H1 (cell line): ENCODE measurements at regions not wholly inside any gene's neighbourhood (a gene's known extent, or its start where the extent isn't known, plus 50 kb on each side); places are given as distances from the start of the nearest gene placed in this dataset.

Experiments
- CTCF ChIA-PET: fragments of 300-600 bp; sonication (Branson Sonifier 250); formaldehyde crosslinking; loops from one replicate; lab custom pipeline; 2021; ENCODE audit not compliant: partially characterized antibody; lab: Charles Lee
- POLR2A ChIA-PET: fragments of 300-600 bp; sonication (Branson Sonifier 250); formaldehyde crosslinking; loops from one replicate; lab custom pipeline; 2021; ENCODE audit warnings: inconsistent platforms; ENCODE audit not compliant: partially characterized antibody; lab: Charles Lee
- DNase-seq, 2 experiments: peaks; one replicate each; pipeline versions ENCODE4 v3.0.0 to v3.0.0-alpha.2; 2010 to 2022; ENCODE audit warnings: low spot score in 2 of 2, low read depth in 1 of 2, mixed read lengths in 1 of 2
- FAIRE-seq: peaks from 2 replicates; lab custom pipeline; 2011; peaks lifted over from hg19 to GRCh38; lab: Jason Lieb, UNC
- H2AFZ ChIP-seq: 2 replicates; pipeline ENCODE4 v1.8.1; 2012; ENCODE audit warnings: low read length, inconsistent platforms
- H2AK5ac ChIP-seq: 2 replicates; pipeline ENCODE4 v1.6.1; 2013; ENCODE audit warnings: low read depth, low read length
- H2BK120ac ChIP-seq: replicated peaks from 2 replicates; pipeline ENCODE3; 2013; ENCODE audit warnings: low read depth, low read length, inconsistent platforms
- H2BK12ac ChIP-seq: 2 replicates; pipeline ENCODE4 v1.6.1; 2013; ENCODE audit warnings: low read depth, low read length
- H2BK15ac ChIP-seq: 2 replicates; pipeline ENCODE4 v1.6.1; 2013; ENCODE audit warnings: low read length
- H2BK20ac ChIP-seq: 2 replicates; pipeline ENCODE4 v1.6.1; 2013; ENCODE audit warnings: low read length
- H2BK5ac ChIP-seq: 2 replicates; pipeline ENCODE4 v1.6.1; 2013; ENCODE audit warnings: low read depth, low read length
- H3K14ac ChIP-seq: 2 replicates; pipeline ENCODE4 v1.6.1; 2013; ENCODE audit warnings: inconsistent platforms; ENCODE audit not compliant: insufficient read length
- H3K18ac ChIP-seq: 2 replicates; pipeline ENCODE4 v1.6.1; 2013; ENCODE audit warnings: low read length; ENCODE audit errors: extremely low read depth
- H3K23ac ChIP-seq: 2 replicates; pipeline ENCODE4 v1.6.1; 2013; ENCODE audit warnings: inconsistent platforms; ENCODE audit not compliant: insufficient read length
- H3K23me2 ChIP-seq: 2 replicates; pipeline ENCODE4 v1.6.1; 2013; ENCODE audit warnings: low read depth, low read length
- H3K27ac ChIP-seq: 2 replicates; pipeline ENCODE4 v1.6.1; 2011; ENCODE audit warnings: low read depth, low read length, inconsistent platforms
- H3K27me3 ChIP-seq, 4 experiments: replicated peaks in 1 of 4; 1 replicate in 1 of 4; 2 replicates in 3 of 4; pipeline versions ENCODE4 v1.6.1 to v1.8.1; 2011 to 2013; ENCODE audit warnings: low read length in 3 of 4, mild to moderate bottlenecking in 3 of 4, inconsistent platforms in 2 of 4, mixed read lengths in 2 of 4, moderate library complexity in 1 of 4; ENCODE audit not compliant: control insufficient read depth in 3 of 4, insufficient read depth in 3 of 4; ENCODE audit errors: extremely low read depth in 1 of 4
- H3K36me3 ChIP-seq, 4 experiments: 2 replicates each; pipeline versions ENCODE4 v1.6.1 to v1.8.1; 2011 to 2013; ENCODE audit warnings: mild to moderate bottlenecking in 4 of 4, low read length in 3 of 4, moderate library complexity in 2 of 4, control low read depth in 1 of 4, inconsistent platforms in 1 of 4; ENCODE audit not compliant: insufficient read depth in 4 of 4, control insufficient read depth in 2 of 4
- H3K4ac ChIP-seq: replicated peaks from 2 replicates; pipeline ENCODE3; 2013; ENCODE audit warnings: low read length, low read depth, mixed read lengths, inconsistent platforms; ENCODE audit not compliant: insufficient read length
- H3K4me1 ChIP-seq, 4 experiments: replicated peaks in 1 of 4; 1 replicate in 1 of 4; 2 replicates in 3 of 4; pipeline versions ENCODE4 v1.6.1 to v1.8.1; 2011 to 2013; ENCODE audit warnings: low read length in 3 of 4, inconsistent platforms in 2 of 4, mixed read lengths in 1 of 4; ENCODE audit not compliant: insufficient read depth in 4 of 4, control insufficient read depth in 3 of 4
- H3K4me2 ChIP-seq, 2 experiments: 2 replicates each; pipeline versions ENCODE4 v1.6.1 to v1.8.1; 2011 to 2013; ENCODE audit warnings: low read depth in 2 of 2, low read length in 2 of 2, control low read depth in 1 of 2, inconsistent platforms in 1 of 2, mild to moderate bottlenecking in 1 of 2; ENCODE audit not compliant: insufficient read depth in 1 of 2
- H3K4me3 ChIP-seq, 4 experiments: fragments of 200-600, 300-600 bp in 1 of 4; sonication (generic), shearing (Covaris generic), sonication (Bioruptor Twin) in 1 of 4; 2 replicates each; pipeline versions ENCODE4 v1.5.1 to v1.8.1; 2011 to 2016; ENCODE audit warnings: low read length in 4 of 4, low read depth in 3 of 4, control low read depth in 2 of 4, inconsistent platforms in 2 of 4, mild to moderate bottlenecking in 2 of 4, mixed read lengths in 1 of 4, moderate library complexity in 1 of 4; ENCODE audit not compliant: insufficient read depth in 2 of 4; ENCODE audit errors: extremely low read depth in 1 of 4
- H3K56ac ChIP-seq: replicated peaks from 2 replicates; pipeline ENCODE3; 2013; ENCODE audit warnings: low read depth, mild to moderate bottlenecking, mixed read lengths, low read length, inconsistent platforms; ENCODE audit not compliant: insufficient read length
- H3K79me1 ChIP-seq: 2 replicates; pipeline ENCODE4 v1.6.1; 2013; ENCODE audit warnings: low read depth, low read length, control low read depth
- H3K79me2 ChIP-seq, 2 experiments: 2 replicates each; pipeline versions ENCODE4 v1.6.1 to v1.8.1; 2012 to 2013; ENCODE audit warnings: low read length in 2 of 2, mild to moderate bottlenecking in 2 of 2, inconsistent platforms in 1 of 2; ENCODE audit not compliant: insufficient read depth in 2 of 2, control insufficient read depth in 1 of 2
- H3K9ac ChIP-seq, 4 experiments: replicated peaks in 1 of 4; 1 replicate in 1 of 4; 2 replicates in 3 of 4; pipeline versions ENCODE4 v1.6.1 to v1.8.1; 2011 to 2013; ENCODE audit warnings: low read depth in 3 of 4, low read length in 3 of 4, control low read depth in 2 of 4, mild to moderate bottlenecking in 2 of 4, moderate library complexity in 2 of 4, inconsistent platforms in 1 of 4; ENCODE audit errors: extremely low read depth in 1 of 4
- H3K9me3 ChIP-seq, 2 experiments: 2 replicates each; pipeline versions ENCODE4 v1.6.1 to v1.8.1; 2012 to 2013; ENCODE audit warnings: mild to moderate bottlenecking in 2 of 2, moderate library complexity in 2 of 2, control low read depth in 1 of 2, inconsistent platforms in 1 of 2, low read depth in 1 of 2, low read length in 1 of 2, mixed read lengths in 1 of 2; ENCODE audit not compliant: insufficient read depth in 2 of 2
- H4K20me1 ChIP-seq, 2 experiments: replicated peaks in 1 of 2; 2 replicates each; pipeline versions ENCODE3 to v1.8.1; 2011 to 2013; ENCODE audit warnings: inconsistent platforms in 2 of 2, low read length in 2 of 2, mild to moderate bottlenecking in 1 of 2; ENCODE audit not compliant: insufficient read depth in 2 of 2, control insufficient read depth in 1 of 2
- H4K5ac ChIP-seq: 2 replicates; pipeline ENCODE4 v1.6.1; 2013; ENCODE audit warnings: low read length, low read depth, mixed read lengths, inconsistent platforms; ENCODE audit not compliant: insufficient read length
- H4K8ac ChIP-seq: 2 replicates; pipeline ENCODE4 v1.8.0; 2013; ENCODE audit warnings: mild to moderate bottlenecking, moderate library complexity, low read length, inconsistent platforms; ENCODE audit not compliant: insufficient read depth; ENCODE audit errors: extremely low read depth
- H4K91ac ChIP-seq: replicated peaks from 2 replicates; pipeline ENCODE3; 2013; ENCODE audit warnings: low read length, mixed read lengths, inconsistent platforms; ENCODE audit not compliant: insufficient read length
- CTCF ChIP-seq, 3 experiments: IDR thresholded peaks; 1 replicate in 2 of 3; 2 replicates in 1 of 3; pipeline versions ENCODE4 v1.5.1 to v1.6.1; 2011; ENCODE audit warnings: low read length in 3 of 3, mild to moderate bottlenecking in 3 of 3, inconsistent platforms in 2 of 3, low read depth in 1 of 3, moderate library complexity in 1 of 3; ENCODE audit not compliant: insufficient read depth in 1 of 3; ENCODE audit errors: control extremely low read depth in 1 of 3
- EZH2 ChIP-seq: fragments of 200-600 bp; sonication (generic); IDR thresholded peaks from 2 replicates; pipeline ENCODE4 v1.7.1; 2012; ENCODE audit warnings: low read depth, mild to moderate bottlenecking, moderate library complexity, low read length, inconsistent platforms; ENCODE audit not compliant: severe bottlenecking
- POLR2A ChIP-seq, 2 experiments: IDR thresholded peaks; 1 replicate in 1 of 2; 2 replicates in 1 of 2; pipeline ENCODE4 v1.6.1; 2011; ENCODE audit warnings: low read depth in 2 of 2, low read length in 2 of 2, mild to moderate bottlenecking in 2 of 2; ENCODE audit errors: control extremely low read depth in 1 of 2
- RAD21 ChIP-seq, 2 experiments: IDR thresholded peaks in 1 of 2; conservative IDR thresholded peaks in 1 of 2; 2 replicates each; pipeline ENCODE4 v1.6.1; 2011; ENCODE audit warnings: low read depth in 2 of 2, low read length in 2 of 2, improper control_type of control experiment in 1 of 2, inconsistent platforms in 1 of 2, mild to moderate bottlenecking in 1 of 2, moderate library complexity in 1 of 2
- SIRT6 ChIP-seq: IDR thresholded peaks from one replicate; pipeline ENCODE4 v1.7.1; 2012; ENCODE audit warnings: low read length, inconsistent platforms
- SRF ChIP-seq: IDR thresholded peaks from 2 replicates; pipeline ENCODE4 v1.6.1; 2011; ENCODE audit warnings: mild to moderate bottlenecking, low read depth, low read length, moderate library complexity
- USF2 ChIP-seq: IDR thresholded peaks from 2 replicates; pipeline ENCODE4 v1.6.1; 2011; ENCODE audit warnings: low read length, improper control_type of control experiment
- WGBS, 2 experiments: shearing (Covaris generic) in 1 of 2; methylation state at CpG; one replicate each; pipeline versions ENCODE4 v1.1.6 to v1.1.7; 2013 to 2015; ENCODE audit warnings: low lambda C conversion rate in 2 of 2, mixed read lengths in 2 of 2, inconsistent platforms in 1 of 2, low coverage in 1 of 2, missing lambda C conversion rate in 1 of 2; ENCODE audit not compliant: insufficient replicate concordance in 2 of 2, insufficient coverage in 1 of 2, insufficient read length in 1 of 2; ENCODE audit errors: extremely low coverage in 1 of 2, missing lambda C conversion rate in 1 of 2; 5-methylcytosine and 5-hydroxymethylcytosine counted together

- Histone ChIP-seq H3K4me2 (no peak overlapping the region), H4K5ac (no peak overlapping the region), H3K4me3 (no peak overlapping the region), H3K27me3 (peaks cover 0 to 1% (median 0%) of the 10 kb centered on the region in 4 experiments; a peak in 1 of 7 replicates), H2BK120ac (no peak overlapping the region), H2BK12ac (no peak overlapping the region), H3K9me3 (no peaks in the 10 kb centered on the region), H2BK20ac (no peak overlapping the region), H2BK15ac (no peak overlapping the region), H2AFZ (no peak overlapping the region), H4K8ac (no peak overlapping the region), H3K4me1 (no peaks in the 10 kb centered on the region), H3K79me2 (no peaks in the 10 kb centered on the region), H3K79me1 (no peaks in the 10 kb centered on the region), H3K56ac (no peak overlapping the region), H2BK5ac (no peak overlapping the region), H4K20me1 (no peaks in the 10 kb centered on the region), H3K18ac (no peak overlapping the region), H4K91ac (no peak overlapping the region), H3K36me3 (no peaks in the 10 kb centered on the region), H2AK5ac (no peak overlapping the region), H3K27ac (no peak overlapping the region), H3K9ac (no peak overlapping the region), H3K14ac (no peak overlapping the region), H3K23ac (no peak overlapping the region), H3K23me2 (no peaks in the 10 kb centered on the region; the same call in 1 of the 2 replicates), H3K4ac (no peak overlapping the region)
- FAIRE-seq (no peak), DNase-seq (no peak)
- TF ChIP-seq USF2: no peak
- no peak for TF ChIP-seq SIRT6
- TF ChIP-seq RAD21 (IDR thresholded peaks at IDR 0.05 in 1 of 2, conservative IDR thresholded peaks at IDR 0.05 in 1 of 2; ENCODE audit: low read depth in 2 of 2, low read length in 2 of 2): peak; percentile 44 to 54
- no peak for TF ChIP-seq EZH2
- no peak for TF ChIP-seq POLR2A (IDR thresholded peaks at IDR 0.05; ENCODE audit: control extremely low read depth in 1 of 2, low read depth in 2 of 2, low read length in 2 of 2)
- peak; percentile 54 to 61 (median 56) for TF ChIP-seq CTCF (IDR thresholded peaks at IDR 0.05; ENCODE audit: control extremely low read depth in 1 of 3, insufficient read depth in 1 of 3, low read depth in 1 of 3, low read length in 3 of 3)
- TF ChIP-seq SRF: no peak
- ChIA-PET POLR2A (no interaction called here), CTCF (interaction anchor here (0.7 to 2.0 kb wide), 5 partner anchors 10 to 358 kb away, joined by 3 to 5 read pairs (median 4); no protein-coding TSS in a partner anchor)
- WGBS, 2 experiments: 71% methylated on average over 6 of the region's 6 CpGs; no CpG with 5 or more reads in 1 of the 2 experiments
Measured at GRCh38 chr15:91660174-91660649, 193.3 kb upstream of the SLCO3A1 start.
